Astrocyte of the cerebellum (primary cell): ENCODE measurements at regions not wholly inside any gene's neighbourhood (a gene's known extent, or its start where the extent isn't known, plus 50 kb on each side); places are given as distances from the start of the nearest gene placed in this dataset.
"Not testable (repeated sequence)": the region's sequence is repeated elsewhere in the genome, so short reads cannot be mapped to it uniquely, and the experiment has no call there.

Experiments used
- DNase-seq: peaks from one replicate; pipeline ENCODE4 v3.0.0-alpha.2; 2011; ENCODE audit warnings: low read depth
- H3K4me3 ChIP-seq: 2 replicates; pipeline ENCODE4 v1.5.1; 2011; ENCODE audit warnings: mild to moderate bottlenecking, low read depth, low read length, moderate library complexity
- in situ Hi-C: cut with HindIII; loops from 2 replicates; pipeline ENCODE4 v1.10.0; 2017; ENCODE audit warnings: low sequenced_read_pairs
- TF ChIP-seq, protein P1 (sequence below): IDR thresholded peaks from 2 replicates; pipeline ENCODE4 v1.5.1; 2012; ENCODE audit warnings: low read length, low read depth, moderate library complexity, mild to moderate bottlenecking; ENCODE audit errors: missing control alignments

DNA sequence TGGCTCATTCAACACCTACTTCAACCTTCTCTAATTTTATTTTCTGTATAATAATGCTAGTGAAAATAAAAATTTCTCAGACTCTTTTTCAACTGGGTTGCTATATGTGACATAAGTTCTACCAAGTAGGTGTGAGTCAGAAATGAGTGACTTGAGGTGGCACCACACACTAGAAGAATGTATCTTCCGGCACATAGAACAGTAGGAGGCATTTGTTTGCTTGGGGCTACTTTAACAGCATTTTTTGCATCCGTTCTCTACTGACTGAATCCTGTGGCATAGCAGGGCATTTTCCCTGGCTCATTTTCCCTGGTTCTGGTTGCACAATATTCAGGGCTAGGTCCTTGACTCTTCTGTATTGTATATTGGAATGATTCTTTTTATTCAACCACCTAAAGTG, 194.0 kb upstream of the SLC16A7 start:
- DNase-seq = no peak
- in situ Hi-C loops = no loop called here
- no peak overlapping the region for H3K4me3 ChIP-seq
- TF ChIP-seq, protein P1, sequence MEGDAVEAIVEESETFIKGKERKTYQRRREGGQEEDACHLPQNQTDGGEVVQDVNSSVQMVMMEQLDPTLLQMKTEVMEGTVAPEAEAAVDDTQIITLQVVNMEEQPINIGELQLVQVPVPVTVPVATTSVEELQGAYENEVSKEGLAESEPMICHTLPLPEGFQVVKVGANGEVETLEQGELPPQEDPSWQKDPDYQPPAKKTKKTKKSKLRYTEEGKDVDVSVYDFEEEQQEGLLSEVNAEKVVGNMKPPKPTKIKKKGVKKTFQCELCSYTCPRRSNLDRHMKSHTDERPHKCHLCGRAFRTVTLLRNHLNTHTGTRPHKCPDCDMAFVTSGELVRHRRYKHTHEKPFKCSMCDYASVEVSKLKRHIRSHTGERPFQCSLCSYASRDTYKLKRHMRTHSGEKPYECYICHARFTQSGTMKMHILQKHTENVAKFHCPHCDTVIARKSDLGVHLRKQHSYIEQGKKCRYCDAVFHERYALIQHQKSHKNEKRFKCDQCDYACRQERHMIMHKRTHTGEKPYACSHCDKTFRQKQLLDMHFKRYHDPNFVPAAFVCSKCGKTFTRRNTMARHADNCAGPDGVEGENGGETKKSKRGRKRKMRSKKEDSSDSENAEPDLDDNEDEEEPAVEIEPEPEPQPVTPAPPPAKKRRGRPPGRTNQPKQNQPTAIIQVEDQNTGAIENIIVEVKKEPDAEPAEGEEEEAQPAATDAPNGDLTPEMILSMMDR = no peak

- DNase-seq = no peak
- TF ChIP-seq, protein P1 = no peak
- no peak overlapping the region for H3K4me3 ChIP-seq
- in situ Hi-C loops = no loop called here
Measured at GRCh38 chr12:59398164-59398563, 197.7 kb upstream of the SLC16A7 start.

DNA sequence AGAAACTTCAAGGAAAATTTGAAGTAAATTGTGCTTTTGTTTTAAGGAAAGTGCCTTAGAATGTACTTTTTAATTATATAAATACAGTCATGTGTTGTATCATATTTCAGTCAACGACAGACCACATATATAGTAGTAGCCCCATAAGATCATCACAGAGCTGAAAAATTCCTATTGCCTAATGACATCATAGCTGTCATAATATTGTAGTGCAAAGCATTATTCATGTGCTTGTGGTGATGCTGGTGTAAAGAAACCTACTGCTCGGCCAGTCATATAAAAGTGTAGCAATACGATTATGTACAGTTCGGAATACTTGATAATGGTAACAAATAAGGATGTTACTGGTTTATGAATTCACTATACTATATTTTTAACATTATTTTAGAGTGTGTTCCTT, 198.9 kb upstream of the SLC16A7 start:
- DNase-seq = no peak
- in situ Hi-C loops = no loop called here
- TF ChIP-seq, protein P1 = no peak
- H3K4me3 ChIP-seq = no peak overlapping the region

GRCh38 chr12:59396519-59396918, 199.3 kb upstream of the SLC16A7 start:
- TF ChIP-seq, protein P1 = no peak
- in situ Hi-C loops = no loop called here

GRCh38 chr12:59395310-59395709, 200.5 kb upstream of the SLC16A7 start:
- DNase-seq, H3K4me3 ChIP-seq, in situ Hi-C loops: not testable (repeated sequence)

More at GRCh38 chr12:59396519-59396918, 199.3 kb upstream of the SLC16A7 start:
- H3K4me3 ChIP-seq = no peak overlapping the region
- no peak for DNase-seq

DNA sequence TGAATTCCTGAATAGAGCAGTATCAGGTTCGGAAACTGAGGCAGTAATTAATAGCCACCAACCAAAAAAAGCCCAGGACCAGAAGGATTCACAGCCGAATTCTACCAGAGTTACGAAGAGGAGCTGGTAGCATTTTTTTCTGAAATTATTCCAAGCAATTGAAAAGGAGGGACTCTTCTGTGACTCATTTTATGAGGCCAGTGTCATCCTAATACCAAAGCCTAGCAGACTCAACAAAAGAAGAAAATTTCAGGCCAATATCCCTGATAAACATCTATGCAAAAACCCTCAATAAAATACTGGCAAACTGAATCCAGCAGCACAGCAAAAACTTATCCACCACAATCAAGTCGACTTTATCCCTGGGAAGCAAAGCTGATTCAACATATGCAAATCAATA, 202.3 kb upstream of the SLC16A7 start:
- H3K4me3 ChIP-seq = no peak overlapping the region
- in situ Hi-C loops = no loop called here
- DNase-seq = no peak
- TF ChIP-seq, protein P1 = no peak

DNA sequence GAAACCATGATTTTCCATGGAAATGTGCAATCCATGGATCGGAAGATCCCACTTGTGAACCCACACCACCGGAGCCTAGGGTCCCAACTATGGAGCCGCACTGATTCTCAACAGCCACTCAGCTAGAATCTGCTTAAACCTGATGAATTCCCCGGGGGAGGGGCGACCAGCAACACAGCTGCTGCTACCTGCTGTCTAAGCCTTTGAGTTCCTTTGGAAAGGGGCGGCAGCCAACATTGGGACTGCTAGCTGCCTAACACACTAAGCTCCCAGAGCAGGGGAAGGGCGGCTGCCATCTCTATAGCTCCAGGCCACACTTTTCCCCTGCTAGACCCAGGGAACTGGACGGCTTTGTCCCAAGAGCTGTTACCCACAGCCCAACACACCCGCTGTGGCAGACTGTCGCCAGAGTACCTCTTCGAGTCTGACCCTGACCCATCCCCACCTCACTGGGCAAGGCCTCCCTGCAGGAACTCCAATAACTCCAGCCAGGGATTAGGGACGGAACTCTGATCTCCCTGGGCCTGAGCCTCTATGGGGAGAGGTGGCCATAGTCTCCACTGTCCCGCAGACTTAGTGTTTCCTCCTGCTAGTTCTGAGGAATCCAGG, 205.8 kb upstream of the SLC16A7 start:
- in situ Hi-C loops = no loop called here
- no peak overlapping the region for H3K4me3 ChIP-seq
- no peak for DNase-seq
- TF ChIP-seq, protein P1 = no peak
